GOT3 (cell line): ENCODE measurements at regions not wholly inside any gene's neighbourhood (a gene's known extent, or its start where the extent isn't known, plus 50 kb on each side); places are given as distances from the start of the nearest gene placed in this dataset.

Experiments used
- DNase-seq: peaks from one replicate; lab custom pipeline; 2025; ENCODE audit warnings: mixed read lengths; lab: John Stamatoyannopoulos, UW

DNA sequence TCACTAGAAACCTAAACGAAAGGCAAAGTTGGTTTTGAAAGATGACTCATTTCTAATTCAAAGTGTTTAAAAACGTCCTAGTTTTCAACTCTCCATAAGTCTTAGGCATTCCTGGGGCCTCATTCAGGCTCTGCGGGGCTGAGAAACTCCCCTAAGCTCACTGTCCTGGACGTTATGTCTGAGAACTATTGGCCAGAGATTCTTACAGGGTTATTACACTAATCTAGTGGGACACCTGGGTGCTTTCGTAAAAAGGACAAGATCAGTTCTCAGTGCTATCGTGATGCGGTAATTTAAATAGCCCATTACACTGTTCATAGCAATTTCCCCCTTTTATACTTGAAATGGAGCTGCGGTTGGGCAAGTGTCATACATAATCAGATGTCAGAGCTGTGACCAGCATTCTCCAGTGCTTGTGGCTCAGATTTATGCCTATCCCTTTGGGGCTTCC lies 280.9 kb downstream of the QKI start:
- DNase-seq, result no peak

DNA sequence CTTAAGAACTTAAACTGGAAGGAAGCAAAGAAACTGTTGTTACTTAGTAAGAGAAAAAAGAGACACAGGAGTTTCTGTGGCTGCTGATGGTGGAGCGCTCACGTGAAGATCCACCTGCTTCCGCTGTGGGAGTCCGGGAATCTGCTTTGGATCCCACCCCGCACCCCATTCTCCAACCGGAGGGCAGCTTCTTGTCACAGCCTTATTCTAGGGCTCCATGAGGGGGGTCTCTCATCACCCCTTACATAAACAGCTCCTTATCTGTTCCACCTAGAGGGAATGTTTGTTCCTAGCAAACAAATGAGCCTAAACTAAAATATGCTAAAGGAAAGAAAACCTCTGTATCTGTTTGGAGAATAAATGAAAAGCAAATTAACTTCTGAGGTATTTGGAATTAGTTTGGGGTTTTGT lies 280.5 kb downstream of the QKI start:
- no peak for DNase-seq

GRCh38 chr6:163694072-163694471 lies 279.6 kb downstream of the QKI start:
- DNase-seq, result no peak

GRCh38 chr6:163691049-163691448 lies 276.5 kb downstream of the QKI start:
- no peak for DNase-seq

- DNase-seq, result no peak
These were observed 274.3 kb downstream of the QKI start for GRCh38 chr6:163688739-163689362.

DNA sequence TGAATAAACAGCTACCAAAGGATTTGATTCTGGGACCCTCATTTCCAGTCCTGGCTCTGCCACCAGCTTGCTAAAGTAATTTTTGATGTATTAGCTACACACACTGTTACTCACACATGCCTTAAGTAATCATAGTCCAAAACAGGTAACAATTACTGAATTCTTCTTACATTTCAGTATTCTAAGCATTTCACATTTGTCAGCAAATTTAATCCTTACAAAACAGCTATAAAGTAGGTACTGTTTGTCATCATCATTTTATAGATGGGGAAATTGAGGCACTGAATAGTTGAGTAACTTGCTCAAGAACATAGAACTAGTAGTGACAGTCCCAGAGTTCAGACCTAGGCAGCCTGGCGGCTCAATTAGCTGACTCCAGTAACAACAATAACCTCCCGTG lies 272.6 kb downstream of the QKI start:
- no peak for DNase-seq

DNA sequence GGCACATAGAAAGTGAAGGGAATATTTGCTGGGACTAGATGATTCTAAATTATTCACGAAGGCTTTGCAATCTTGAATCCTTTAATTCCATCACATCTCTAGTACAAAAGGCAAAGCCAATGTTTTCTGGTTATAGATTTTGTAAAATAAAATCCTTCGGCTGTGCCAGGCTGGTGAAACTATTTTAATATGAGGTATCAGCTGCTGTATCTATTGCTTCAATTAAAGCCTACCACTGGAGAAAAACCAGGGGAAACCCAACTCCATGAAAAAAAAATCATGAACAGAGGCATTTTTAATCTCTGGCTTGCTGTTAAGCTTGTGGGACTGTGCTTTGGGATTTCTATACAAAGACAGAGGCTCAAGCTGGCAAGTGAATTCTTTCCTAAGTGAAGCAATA lies 271.8 kb downstream of the QKI start:
- DNase-seq, result no peak

- DNase-seq, result no peak
These were observed 268.6 kb downstream of the QKI start for GRCh38 chr6:163683105-163683622.

GRCh38 chr6:163679753-163680152 lies 265.2 kb downstream of the QKI start:
- no peak for DNase-seq

GRCh38 chr6:163679012-163679660 lies 264.6 kb downstream of the QKI start:
- DNase-seq, result no peak

DNA sequence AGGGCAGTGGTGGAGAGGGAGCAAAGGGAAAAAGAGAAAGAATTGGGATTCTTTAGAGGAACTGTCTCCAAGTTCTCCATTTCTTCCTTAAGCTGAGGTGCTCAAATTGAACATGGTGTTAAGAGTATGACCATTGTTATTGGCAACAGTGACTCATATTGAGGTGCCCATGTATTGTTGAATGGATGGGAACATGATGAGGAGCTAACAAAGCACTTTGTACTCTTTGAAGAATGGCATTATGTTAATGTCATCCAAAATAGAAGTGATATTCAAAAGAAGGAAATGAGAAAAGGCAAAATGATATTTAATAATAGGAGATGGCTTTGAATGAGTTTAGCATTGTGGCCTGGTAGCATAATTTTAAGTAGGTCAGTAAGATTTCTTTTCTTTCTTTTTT lies 261.1 kb downstream of the QKI start:
- no peak for DNase-seq

DNA sequence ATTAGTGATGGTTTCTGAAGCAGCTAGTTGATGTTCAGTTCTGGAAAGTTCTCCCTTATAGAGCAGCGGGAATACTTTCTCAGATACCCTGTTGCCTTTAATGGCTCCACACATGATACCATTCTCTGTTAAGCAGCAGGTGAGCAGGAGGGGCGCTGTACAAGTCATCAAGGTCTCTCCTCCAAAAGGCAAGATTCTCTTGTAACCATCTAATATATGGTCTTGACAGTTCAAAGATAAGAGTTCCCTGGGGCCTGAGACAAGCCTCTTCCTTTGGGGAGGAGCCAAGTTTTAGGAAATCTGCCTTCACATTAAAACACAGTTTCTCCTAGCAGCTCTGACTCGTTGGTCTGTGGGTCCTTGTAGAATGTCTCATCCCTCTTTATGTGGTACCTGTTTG lies 258.2 kb downstream of the QKI start:
- no peak for DNase-seq

DNA sequence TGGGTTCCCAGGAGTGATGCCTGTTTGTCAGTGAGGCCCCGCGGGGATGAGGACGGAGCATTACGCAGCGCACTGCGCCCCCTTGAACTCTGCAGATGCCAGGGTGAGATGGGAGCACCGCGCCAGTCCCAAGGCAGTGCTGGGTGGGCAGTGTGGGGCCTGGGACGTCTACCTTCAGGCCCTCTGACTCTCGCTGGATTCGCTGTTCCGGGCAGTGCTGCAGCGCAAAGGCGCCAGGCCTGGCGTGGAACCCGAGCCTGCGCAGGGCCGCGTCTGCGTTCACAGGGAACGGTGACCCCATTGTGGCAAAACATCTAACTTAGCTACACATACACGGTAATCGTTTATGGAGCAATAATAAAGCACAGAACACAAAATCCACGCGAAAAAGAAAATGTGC lies 257.3 kb downstream of the QKI start:
- no peak for DNase-seq

- no peak for DNase-seq
These were observed 256.8 kb downstream of the QKI start for GRCh38 chr6:163671355-163671754.

DNA sequence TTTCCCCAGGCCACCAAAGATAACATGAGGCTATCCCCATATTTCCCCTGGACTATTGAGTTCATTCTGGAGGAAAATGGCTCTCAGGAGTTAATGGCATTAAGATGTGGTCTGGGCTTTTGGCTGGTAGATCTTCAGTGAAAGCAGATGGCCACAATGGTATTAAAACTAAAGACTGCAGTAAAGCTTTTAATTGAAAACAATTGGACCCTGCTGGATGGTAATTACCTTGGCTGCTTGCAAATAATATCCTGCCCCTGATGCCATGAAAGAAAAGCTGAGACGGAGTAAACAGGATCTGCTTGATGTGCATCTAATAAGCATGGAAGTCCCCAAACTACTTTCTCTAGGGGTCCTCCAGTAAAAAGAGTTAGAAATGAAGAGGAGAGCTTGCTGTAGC lies 255.8 kb downstream of the QKI start:
- DNase-seq, result no peak

GRCh38 chr6:163668061-163668426 lies 253.5 kb downstream of the QKI start:
- DNase-seq, result no peak

DNA sequence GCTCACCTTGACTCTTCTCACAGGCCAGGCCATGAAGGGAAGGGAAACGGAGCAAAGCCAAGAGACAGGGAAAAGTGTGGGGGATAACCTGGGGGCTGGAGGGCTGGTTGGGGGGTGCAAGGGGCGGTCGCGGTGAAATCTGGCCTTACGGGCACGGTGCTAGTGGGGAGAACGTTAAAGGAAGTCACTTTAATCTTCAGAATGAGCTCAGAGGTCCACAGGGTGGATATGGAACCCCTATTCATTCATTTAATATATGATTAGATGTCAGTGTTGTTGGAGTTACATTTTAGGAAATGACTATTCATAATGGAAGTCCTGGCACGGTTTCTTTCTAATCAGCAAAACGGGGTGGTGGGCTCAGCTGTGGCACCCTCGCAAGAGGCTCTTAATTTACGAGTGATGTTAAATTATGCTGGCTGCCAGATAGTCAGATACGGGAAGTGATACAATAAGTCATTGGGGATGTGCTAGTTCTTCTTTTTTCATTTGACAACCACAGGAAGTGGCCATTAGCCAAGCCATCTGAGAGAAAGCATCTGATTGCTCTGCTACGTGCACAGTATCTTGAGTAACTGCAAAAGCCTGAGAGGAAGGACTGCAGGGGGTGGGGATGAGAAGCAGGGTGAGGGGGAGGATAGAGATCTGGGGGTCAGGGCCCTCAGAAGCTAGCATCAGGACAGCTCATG lies 253.0 kb downstream of the QKI start:
- DNase-seq, result no peak

DNA sequence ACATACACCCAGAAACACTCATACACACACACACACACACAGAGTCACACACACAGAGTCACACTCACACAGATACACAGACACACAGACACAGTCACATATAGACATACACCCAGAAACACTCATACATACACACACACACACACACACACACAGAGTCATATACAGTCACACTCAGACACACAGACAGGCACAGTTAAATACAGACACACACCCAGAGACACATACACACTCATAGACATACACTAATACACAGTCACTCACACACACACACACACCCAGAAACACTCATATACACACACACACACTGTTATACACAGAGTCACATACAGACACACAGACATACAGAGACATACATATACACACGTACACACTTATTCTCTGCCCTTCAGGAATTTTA lies 250.9 kb downstream of the QKI start:
- no peak for DNase-seq

GRCh38 chr6:163663575-163663974 lies 249.1 kb downstream of the QKI start:
- no peak for DNase-seq

- no peak for DNase-seq
These were observed 248.2 kb downstream of the QKI start for GRCh38 chr6:163662604-163663225.

GRCh38 chr6:163661272-163661671 lies 246.8 kb downstream of the QKI start:
- no peak for DNase-seq

DNA sequence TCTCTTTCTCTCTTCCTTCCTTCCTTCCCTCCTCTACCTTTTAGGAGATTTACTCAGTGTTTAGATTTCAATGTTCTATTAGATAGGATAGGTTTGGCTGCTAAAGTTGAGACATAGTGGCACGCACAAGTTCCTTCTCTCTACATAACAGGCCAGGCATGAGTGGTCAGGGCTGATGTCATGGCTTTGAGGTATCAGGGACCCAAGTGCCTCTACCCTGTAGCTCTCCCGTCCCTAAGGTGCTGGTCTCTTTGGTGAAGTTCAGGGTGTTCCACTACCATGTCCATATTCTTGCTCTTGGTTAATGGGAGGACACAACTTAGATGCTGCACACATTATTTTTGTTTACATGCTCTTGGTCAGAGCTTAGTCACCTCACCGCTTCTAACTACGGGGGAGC lies 245.3 kb downstream of the QKI start:
- DNase-seq, result no peak
